ENCODE measurements at regions not wholly inside any gene's neighbourhood (a gene's known extent, or its start where the extent isn't known, plus 50 kb on each side); places are given as distances from the start of the nearest gene placed in this dataset.

- Mint-ChIP-seq H3K27ac (no peak overlapping the region), H3K9me3 (no peaks in the 10 kb centered on the region), H3K27me3 (ENCODE audit: insufficient read depth, low read depth, poor library complexity) (no peaks in the 10 kb centered on the region), H3K4me3 (no peak overlapping the region), H3K36me3 (ENCODE audit: low read depth) (no peaks in the 10 kb centered on the region), H3K4me1 (no peaks in the 10 kb centered on the region)
- DNase-seq (ENCODE audit: low spot score) (no peak), ATAC-seq (no peak)
- H3K36me3 ChIP-seq (ENCODE audit: insufficient read depth), result no peaks in the 10 kb centered on the region
- H3K4me2 ChIP-seq, result no peak overlapping the region
- H3K27ac ChIP-seq (ENCODE audit: low read depth), result no peak overlapping the region
- H3F3A ChIP-seq (replicated peaks; ENCODE audit: low read depth), result no peaks in the 10 kb centered on the region
- no peaks in the 10 kb centered on the region for H3K27me3 ChIP-seq (ENCODE audit: insufficient read depth)
- H3K4me3 ChIP-seq, result no peak overlapping the region
- H3K9me2 ChIP-seq (ENCODE audit: insufficient read depth), result no peaks in the 10 kb centered on the region
- no peaks in the 10 kb centered on the region for H4K20me1 ChIP-seq (replicated peaks; ENCODE audit: insufficient read depth)
- TF ChIP-seq ZNF331 (CRISPR knock-in tag; IDR thresholded peaks at IDR 0.05; ENCODE audit: low read depth) (no peak), CREB1 (CRISPR knock-in tag; IDR thresholded peaks at IDR 0.05; ENCODE audit: low read depth) (no peak), STAT1 (IDR thresholded peaks at IDR 0.05; ENCODE audit: unreplicated experiment) (no peak), EZH2phosphoT487 (IDR thresholded peaks at IDR 0.05; ENCODE audit: unreplicated experiment) (no peak), POLR2AphosphoS5 (IDR thresholded peaks at IDR 0.05; ENCODE audit: low read depth) (no peak), JUNB (IDR thresholded peaks at IDR 0.05; ENCODE audit: unreplicated experiment) (no peak), REST (IDR thresholded peaks at IDR 0.05; ENCODE audit: unreplicated experiment) (no peak), ZNF114 (CRISPR knock-in tag; IDR thresholded peaks at IDR 0.05) (no peak), EZH2 (IDR thresholded peaks at IDR 0.05; ENCODE audit: low read depth, unreplicated experiment) (no peak), ZNF462 (CRISPR knock-in tag; IDR thresholded peaks at IDR 0.05) (no peak), NANOG (IDR thresholded peaks at IDR 0.05; ENCODE audit: borderline replicate concordance) (no peak)
- TF ChIP-seq, protein P1, sequence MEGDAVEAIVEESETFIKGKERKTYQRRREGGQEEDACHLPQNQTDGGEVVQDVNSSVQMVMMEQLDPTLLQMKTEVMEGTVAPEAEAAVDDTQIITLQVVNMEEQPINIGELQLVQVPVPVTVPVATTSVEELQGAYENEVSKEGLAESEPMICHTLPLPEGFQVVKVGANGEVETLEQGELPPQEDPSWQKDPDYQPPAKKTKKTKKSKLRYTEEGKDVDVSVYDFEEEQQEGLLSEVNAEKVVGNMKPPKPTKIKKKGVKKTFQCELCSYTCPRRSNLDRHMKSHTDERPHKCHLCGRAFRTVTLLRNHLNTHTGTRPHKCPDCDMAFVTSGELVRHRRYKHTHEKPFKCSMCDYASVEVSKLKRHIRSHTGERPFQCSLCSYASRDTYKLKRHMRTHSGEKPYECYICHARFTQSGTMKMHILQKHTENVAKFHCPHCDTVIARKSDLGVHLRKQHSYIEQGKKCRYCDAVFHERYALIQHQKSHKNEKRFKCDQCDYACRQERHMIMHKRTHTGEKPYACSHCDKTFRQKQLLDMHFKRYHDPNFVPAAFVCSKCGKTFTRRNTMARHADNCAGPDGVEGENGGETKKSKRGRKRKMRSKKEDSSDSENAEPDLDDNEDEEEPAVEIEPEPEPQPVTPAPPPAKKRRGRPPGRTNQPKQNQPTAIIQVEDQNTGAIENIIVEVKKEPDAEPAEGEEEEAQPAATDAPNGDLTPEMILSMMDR (conservative IDR thresholded peaks at IDR 0.05; ENCODE audit: low read depth in 2 of 2), result no peak
- TF ChIP-seq, protein P2, sequence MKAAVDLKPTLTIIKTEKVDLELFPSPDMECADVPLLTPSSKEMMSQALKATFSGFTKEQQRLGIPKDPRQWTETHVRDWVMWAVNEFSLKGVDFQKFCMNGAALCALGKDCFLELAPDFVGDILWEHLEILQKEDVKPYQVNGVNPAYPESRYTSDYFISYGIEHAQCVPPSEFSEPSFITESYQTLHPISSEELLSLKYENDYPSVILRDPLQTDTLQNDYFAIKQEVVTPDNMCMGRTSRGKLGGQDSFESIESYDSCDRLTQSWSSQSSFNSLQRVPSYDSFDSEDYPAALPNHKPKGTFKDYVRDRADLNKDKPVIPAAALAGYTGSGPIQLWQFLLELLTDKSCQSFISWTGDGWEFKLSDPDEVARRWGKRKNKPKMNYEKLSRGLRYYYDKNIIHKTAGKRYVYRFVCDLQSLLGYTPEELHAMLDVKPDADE (IDR thresholded peaks at IDR 0.05), result no peak
- no peaks in the 10 kb centered on the region for H3K79me2 ChIP-seq (replicated peaks; ENCODE audit: insufficient read depth)
- H2AFZ ChIP-seq, result no peak overlapping the region
- H3K4me1 ChIP-seq (ENCODE audit: insufficient read depth), result no peaks in the 10 kb centered on the region
Measured at GRCh38 chr21:16211339-16212303, 481.8 kb downstream of the USP25 start.

All from GM23338 (cell line).